ENCODE measurements at regions not wholly inside any gene's neighbourhood (a gene's known extent, or its start where the extent isn't known, plus 50 kb on each side); places are given as distances from the start of the nearest gene placed in this dataset.

- DNase-seq (no peak), ATAC-seq (no peak)
- no peaks in the 10 kb centered on the region for H3K36me3 ChIP-seq (ENCODE audit: low read depth)
- H3K4me3 ChIP-seq = no peak overlapping the region
- no peak for TF ChIP-seq CTCF (IDR thresholded peaks at IDR 0.05)
- no peaks in the 10 kb centered on the region for H3K4me1 ChIP-seq (ENCODE audit: low read depth)
- intact Hi-C loops (cut with DNase I, micrococcal nuclease) = no loop called here
- H3K9me3 ChIP-seq = no peaks in the 10 kb centered on the region
Measured at GRCh38 chr9:82588301-82589180, 474.4 kb downstream of the RASEF start.

GRCh38 chr9:82590845-82591244, 472.1 kb downstream of the RASEF start:
- intact Hi-C loops (cut with DNase I, micrococcal nuclease) = no loop called here
- H3K4me3 ChIP-seq = no peak overlapping the region
- H3K36me3 ChIP-seq (ENCODE audit: low read depth) = no peaks in the 10 kb centered on the region
- no peak for ATAC-seq
- DNase-seq = no peak
- TF ChIP-seq CTCF (IDR thresholded peaks at IDR 0.05) = no peak
- H3K9me3 ChIP-seq = no peaks in the 10 kb centered on the region
- H3K4me1 ChIP-seq (ENCODE audit: low read depth) = no peaks in the 10 kb centered on the region

GRCh38 chr9:82593501-82593900, 469.4 kb downstream of the RASEF start:
- intact Hi-C loops (cut with DNase I, micrococcal nuclease) = no loop called here
- DNase-seq = no peak
- Histone ChIP-seq H3K9me3 (no peaks in the 10 kb centered on the region), H3K4me1 (ENCODE audit: low read depth) (peaks cover 6% of the 10 kb centered on the region), H3K36me3 (ENCODE audit: low read depth) (no peaks in the 10 kb centered on the region), H3K4me3 (no peak overlapping the region)
- no peak for TF ChIP-seq CTCF (IDR thresholded peaks at IDR 0.05)
- no peak for ATAC-seq

- intact Hi-C loops (cut with DNase I, micrococcal nuclease) = no loop called here
- H3K4me3 ChIP-seq = no peak overlapping the region
Measured at GRCh38 chr9:82597241-82598203, 465.4 kb downstream of the RASEF start.

More at GRCh38 chr9:82597241-82598203, 465.4 kb downstream of the RASEF start:
- no peak for DNase-seq
- no peaks in the 10 kb centered on the region for H3K9me3 ChIP-seq
- ATAC-seq = peak; percentile 71
- H3K4me1 ChIP-seq (ENCODE audit: low read depth) = peaks cover 6% of the 10 kb centered on the region
- no peaks in the 10 kb centered on the region for H3K36me3 ChIP-seq (ENCODE audit: low read depth)
- TF ChIP-seq CTCF (IDR thresholded peaks at IDR 0.05) = no peak
